Endothelial cell of umbilical vein (primary cell): ENCODE measurements at regions not wholly inside any gene's neighbourhood (a gene's known extent, or its start where the extent isn't known, plus 50 kb on each side); places are given as distances from the start of the nearest gene placed in this dataset.

ENCODE experiments used
- BruUV-seq: library from RNA; stranded (reverse); fragments of 400-500 nt; replicated peaks from 2 replicates; lab custom pipeline; 2021; lab: Mats Ljungman, UMichigan
- CTCF ChIA-PET: fragments of 300-600, 350-600 bp; sonication (Branson Sonifier 250); formaldehyde crosslinking; loops from one replicate; lab custom pipeline; 2021; ENCODE audit warnings: antibody characterized with exemption, inconsistent platforms; lab: Charles Lee
- POLR2A ChIA-PET: fragments of 300-600, 350-600 bp; sonication (Branson Sonifier 250); formaldehyde crosslinking; loops from one replicate; lab custom pipeline; 2021; ENCODE audit warnings: antibody characterized with exemption, inconsistent platforms; lab: Charles Lee
- DNase-seq: peaks from one replicate; pipeline ENCODE4 v3.0.0-alpha.2; 2011; ENCODE audit warnings: low read depth, low spot score
- FAIRE-seq: peaks from 2 replicates; lab custom pipeline; 2011; peaks lifted over from hg19 to GRCh38; lab: Jason Lieb, UNC
- H2AFZ ChIP-seq: 2 replicates; pipeline ENCODE4 v1.6.0; 2012; ENCODE audit warnings: low read depth, low read length, control low read depth, inconsistent platforms
- H3K27ac ChIP-seq: 2 replicates; pipeline ENCODE4 v1.5.1; 2011; ENCODE audit warnings: low read depth, mild to moderate bottlenecking, control low read depth, low read length, moderate library complexity; ENCODE audit not compliant: insufficient read depth
- H3K27me3 ChIP-seq, 2 experiments: 2 replicates each; pipeline versions ENCODE4 v1.6.0 to v1.6.1; 2011; ENCODE audit warnings: low read length in 2 of 2, mixed read lengths in 1 of 2; ENCODE audit not compliant: control insufficient read depth in 2 of 2, insufficient read depth in 2 of 2
- H3K36me3 ChIP-seq, 2 experiments: 2 replicates in 1 of 2; 3 replicates in 1 of 2; pipeline ENCODE4 v1.5.1; 2011; ENCODE audit warnings: low read length in 2 of 2, mild to moderate bottlenecking in 1 of 2, moderate library complexity in 1 of 2; ENCODE audit not compliant: control insufficient read depth in 2 of 2, insufficient read depth in 2 of 2; ENCODE audit errors: extremely low read depth in 1 of 2
- H3K4me1 ChIP-seq: 3 replicates; pipeline ENCODE4 v1.5.1; 2011; ENCODE audit warnings: mild to moderate bottlenecking, low read length; ENCODE audit not compliant: control insufficient read depth, insufficient read depth; ENCODE audit errors: extremely low read depth
- H3K4me2 ChIP-seq: 2 replicates; pipeline ENCODE4 v1.6.1; 2011; ENCODE audit warnings: low read length, control low read depth, mixed read lengths; ENCODE audit not compliant: insufficient read depth
- H3K4me3 ChIP-seq, 3 experiments: fragments of 200-600 bp in 1 of 3; sonication (generic), shearing (Covaris generic) in 1 of 3; replicated peaks in 1 of 3; 2 replicates each; pipeline ENCODE4 v1.5.1; 2011 to 2016; ENCODE audit warnings: control low read depth in 3 of 3, low read length in 3 of 3, mild to moderate bottlenecking in 2 of 3, inconsistent platforms in 1 of 3, low read depth in 1 of 3, moderate library complexity in 1 of 3; ENCODE audit not compliant: insufficient read depth in 1 of 3
- H3K79me2 ChIP-seq: 2 replicates; pipeline ENCODE4 v1.6.0; 2012; ENCODE audit warnings: low read length, inconsistent platforms; ENCODE audit not compliant: control insufficient read depth, insufficient read depth
- H3K9ac ChIP-seq: replicated peaks from 2 replicates; pipeline ENCODE3; 2011; ENCODE audit warnings: low read length, control low read depth; ENCODE audit not compliant: insufficient read depth; ENCODE audit errors: extremely low read depth
- H3K9me1 ChIP-seq: replicated peaks from 3 replicates; pipeline ENCODE4 v1.6.0; 2011; ENCODE audit warnings: mild to moderate bottlenecking, low read length; ENCODE audit not compliant: control insufficient read depth, insufficient read depth; ENCODE audit errors: extremely low read depth
- H3K9me3 ChIP-seq: replicated peaks from 2 replicates; pipeline ENCODE4 v1.5.1; 2012; ENCODE audit warnings: low read length, inconsistent platforms; ENCODE audit not compliant: control insufficient read depth, insufficient read depth
- H4K20me1 ChIP-seq: replicated peaks from 2 replicates; pipeline ENCODE3; 2011; ENCODE audit warnings: mild to moderate bottlenecking, low read length; ENCODE audit not compliant: control insufficient read depth, insufficient read depth; ENCODE audit errors: extremely low read depth
- EZH2 ChIP-seq: IDR thresholded peaks from 2 replicates; pipeline ENCODE4 v1.6.1; 2012; ENCODE audit warnings: borderline replicate concordance, low read depth, mild to moderate bottlenecking, moderate library complexity, low read length, inconsistent platforms; ENCODE audit not compliant: severe bottlenecking
- FOS ChIP-seq: IDR thresholded peaks from 2 replicates; pipeline ENCODE4 v1.6.1; 2011; ENCODE audit warnings: mild to moderate bottlenecking, low read length, moderate library complexity, borderline replicate concordance; ENCODE audit not compliant: insufficient read depth
- GATA2 ChIP-seq: IDR thresholded peaks from 2 replicates; pipeline ENCODE4 v1.7.0; 2011; ENCODE audit warnings: low read depth, mild to moderate bottlenecking, moderate library complexity, mixed read lengths, low read length; ENCODE audit not compliant: insufficient read length, insufficient read depth
- JUN ChIP-seq: IDR thresholded peaks from 2 replicates; pipeline ENCODE4 v1.6.1; 2011; ENCODE audit warnings: borderline replicate concordance, low read depth; ENCODE audit not compliant: insufficient read length, insufficient read depth
- MAX ChIP-seq: IDR thresholded peaks from 2 replicates; pipeline ENCODE4 v1.6.1; 2011; ENCODE audit not compliant: insufficient read depth, insufficient read length
- MYC ChIP-seq: IDR thresholded peaks from one replicate; pipeline ENCODE4 v1.6.1; 2011; ENCODE audit warnings: mild to moderate bottlenecking, low read depth, low read length
- POLR2A ChIP-seq: IDR thresholded peaks from 2 replicates; pipeline ENCODE4 v1.6.1; 2012; ENCODE audit warnings: low read depth, mild to moderate bottlenecking, control low read depth, low read length
- POLR2AphosphoS5 ChIP-seq: IDR thresholded peaks from 2 replicates; pipeline ENCODE4 v1.6.1; 2012; ENCODE audit warnings: low read depth, mild to moderate bottlenecking, control low read depth, low read length, moderate library complexity; ENCODE audit not compliant: insufficient read depth
- dilution Hi-C: fragments of 300-500 bp; cut with MboI; formaldehyde crosslinking; loops from one replicate; pipeline ENCODE4 v1.15.0; 2019; ENCODE audit warnings: low sequenced_read_pairs; ENCODE audit not compliant: extremely low pct_ligation_motif_present
- intact Hi-C: fragments of 100-400 bp; cut with micrococcal nuclease; formaldehyde crosslinking; loops from one replicate; pipeline ENCODE4 v1.10.0; 2022

DNA sequence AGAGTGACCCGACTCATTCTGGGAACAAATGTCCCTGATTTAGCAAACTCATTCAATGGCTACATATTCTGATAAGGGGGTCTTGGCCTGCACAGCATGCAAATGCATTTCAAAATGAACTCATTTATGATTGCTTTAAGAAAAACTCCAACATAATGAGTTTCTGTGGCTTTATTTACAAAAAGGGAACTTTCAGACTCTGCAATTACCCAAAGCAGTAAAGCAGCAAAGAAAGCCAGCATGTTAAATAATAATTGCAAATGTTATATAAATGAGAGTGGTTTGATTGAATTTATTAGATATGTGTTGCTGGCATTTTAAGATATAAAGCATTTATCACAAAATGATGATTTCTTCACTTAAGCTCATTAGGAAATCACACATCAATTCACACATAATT, 295.7 kb downstream of the FBXW7 start:
- no peak overlapping the region for H2AFZ ChIP-seq
- intact Hi-C loops: no loop called here
- dilution Hi-C loops: no loop called here
- ChIA-PET POLR2A (no interaction called here), CTCF (interaction anchor here (1.4 kb wide), 1 partner anchor 190 kb away, joined by 3 read pairs; no protein-coding TSS in a partner anchor)
- DNase-seq (no peak), FAIRE-seq (no peak)
- H3K79me2 ChIP-seq: no peaks in the 10 kb centered on the region
- BruUV-seq: no TSS peak
- no peak overlapping the region for H3K9ac ChIP-seq
- peaks cover 27% of the 10 kb centered on the region for H3K4me1 ChIP-seq
- no peaks in the 10 kb centered on the region for H4K20me1 ChIP-seq
- H3K9me1 ChIP-seq: no peaks in the 10 kb centered on the region
- no peak for TF ChIP-seq GATA2
- no peak for TF ChIP-seq EZH2
- no peak for TF ChIP-seq MYC
- TF ChIP-seq FOS: no peak
- TF ChIP-seq POLR2A: no peak
- TF ChIP-seq JUN: no peak
- H3K27me3 ChIP-seq: no peaks in the 10 kb centered on the region
- no peak overlapping the region for H3K4me2 ChIP-seq
- H3K4me3 ChIP-seq: no peak overlapping the region
- no peaks in the 10 kb centered on the region for H3K36me3 ChIP-seq
- H3K27ac ChIP-seq: no peak overlapping the region
- no peaks in the 10 kb centered on the region for H3K9me3 ChIP-seq

DNA sequence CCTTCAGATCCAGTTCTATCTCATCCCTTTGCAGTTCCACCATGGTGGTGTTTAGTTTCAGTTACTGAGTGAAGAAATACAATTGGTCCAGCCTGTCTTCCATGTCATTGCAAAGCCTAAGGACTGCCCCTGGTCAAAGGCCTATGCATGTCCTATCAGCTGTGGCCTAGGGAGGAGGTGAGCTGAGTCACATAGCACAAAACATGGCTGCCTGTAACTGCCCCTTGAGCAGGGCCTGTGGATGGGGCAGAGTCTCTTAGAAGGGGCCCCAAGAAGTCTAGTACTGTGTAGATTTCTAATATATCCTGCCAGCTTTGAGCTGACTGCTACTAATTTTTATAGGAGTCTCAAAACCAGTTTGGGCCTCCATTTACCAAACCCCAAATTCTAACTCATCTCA, 296.7 kb downstream of the FBXW7 start:
- CTCF ChIA-PET: no interaction called here
- Histone ChIP-seq H3K27me3 (no peaks in the 10 kb centered on the region), H3K9ac (no peak overlapping the region), H3K27ac (no peak overlapping the region), H3K4me2 (no peak overlapping the region), H3K79me2 (no peaks in the 10 kb centered on the region), H3K9me3 (no peaks in the 10 kb centered on the region), H3K4me1 (peaks cover 17% of the 10 kb centered on the region), H2AFZ (no peak overlapping the region), H3K9me1 (no peaks in the 10 kb centered on the region), H4K20me1 (no peaks in the 10 kb centered on the region), H3K36me3 (no peaks in the 10 kb centered on the region), H3K4me3 (no peak overlapping the region)
- no peak for FAIRE-seq
- BruUV-seq: no TSS peak
- no peak for TF ChIP-seq JUN
- no peak for TF ChIP-seq POLR2AphosphoS5
- TF ChIP-seq GATA2: no peak
- no peak for TF ChIP-seq FOS
- TF ChIP-seq MAX: no peak
- no peak for TF ChIP-seq MYC
- TF ChIP-seq EZH2: no peak
- POLR2A ChIA-PET: no interaction called here
- dilution Hi-C loops: no loop called here
- no peak for DNase-seq
- intact Hi-C loops: no loop called here
